ENCODE measurements at regions not wholly inside any gene's neighbourhood (a gene's known extent, or its start where the extent isn't known, plus 50 kb on each side); places are given as distances from the start of the nearest gene placed in this dataset.

DNA sequence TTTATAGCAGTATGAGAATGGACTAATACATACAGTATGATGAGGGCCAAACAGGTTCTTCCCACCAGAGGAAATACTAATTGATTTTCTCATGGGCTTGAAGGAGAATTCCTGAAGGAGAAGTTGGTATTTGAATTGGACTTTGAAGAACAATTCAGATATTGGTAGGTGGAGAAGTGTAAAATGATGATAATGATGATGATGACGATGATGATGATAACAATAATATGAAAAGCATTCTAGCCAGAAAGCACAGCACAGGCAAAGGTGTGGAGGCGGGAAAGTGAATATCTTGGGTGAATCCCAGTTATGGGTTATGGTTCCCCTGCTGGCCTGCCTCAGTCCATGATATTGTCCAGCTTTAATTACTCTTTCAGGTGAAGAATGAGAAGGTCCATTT, 562.4 kb upstream of the SALL1 start:
- DNase-seq (ENCODE audit: low read depth, low spot score) (no peak), ATAC-seq (no peak)
- POLR2A ChIA-PET, result no interaction called here
- Histone ChIP-seq H4K20me1 (ENCODE audit: insufficient read depth) (no peaks in the 10 kb centered on the region), H3K79me2 (ENCODE audit: insufficient read depth, low read length) (no peaks in the 10 kb centered on the region), H3K27ac (ENCODE audit: low read depth, low read length) (no peak overlapping the region), H3K27me3 (ENCODE audit: insufficient read depth, low read length) (no peaks in the 10 kb centered on the region), H3K4me3 (replicated peaks in 1 of 2; ENCODE audit: low read depth in 1 of 2, low read length in 2 of 2) (no peak overlapping the region), H3K9me3 (ENCODE audit: control insufficient read depth in 1 of 2, insufficient read depth in 1 of 2, low read depth in 1 of 2, low read length in 2 of 2) (peaks cover 5 to 18% of the 10 kb centered on the region in 2 experiments; a peak in 2 of 4 replicates), H3K4me1 (ENCODE audit: control insufficient read depth in 1 of 2, insufficient read depth in 2 of 2, low read length in 2 of 2) (no peaks in the 10 kb centered on the region), H3K36me3 (ENCODE audit: control insufficient read depth in 1 of 2, insufficient read depth in 2 of 2, low read length in 2 of 2) (no peaks in the 10 kb centered on the region), H3K9ac (ENCODE audit: low read length) (no peak overlapping the region), H3K9me2 (ENCODE audit: insufficient read depth) (no peaks in the 10 kb centered on the region), H3K4me2 (ENCODE audit: low read length) (no peak overlapping the region), H2AFZ (ENCODE audit: low read depth, low read length, poor library complexity, severe bottlenecking) (no peak overlapping the region)
- intact Hi-C loops (cut with micrococcal nuclease), result no loop called here
- CTCF ChIA-PET, result no interaction called here
- BruUV-seq (replicated peaks), result no TSS peak
- no peak for TF ChIP-seq CEBPB (IDR thresholded peaks at IDR 0.05; ENCODE audit: low read depth)
- no peak for TF ChIP-seq SIN3A (IDR thresholded peaks at IDR 0.05; ENCODE audit: low read depth)
- no peak for TF ChIP-seq CBX3 (IDR thresholded peaks at IDR 0.05; ENCODE audit: low read depth)
- TF ChIP-seq FOSL1 (IDR thresholded peaks at IDR 0.05; ENCODE audit: low read depth), result no peak
- TF ChIP-seq ELF1 (IDR thresholded peaks at IDR 0.05; ENCODE audit: borderline replicate concordance, low read depth), result no peak
- TF ChIP-seq EGR1 (IDR thresholded peaks at IDR 0.05; ENCODE audit: low read depth), result no peak
- no peak for TF ChIP-seq JUND (IDR thresholded peaks at IDR 0.05)
- TF ChIP-seq EZH2 (IDR thresholded peaks at IDR 0.05), result no peak
- TF ChIP-seq REST (IDR thresholded peaks at IDR 0.05; ENCODE audit: low read depth), result no peak
- TF ChIP-seq, protein P1, sequence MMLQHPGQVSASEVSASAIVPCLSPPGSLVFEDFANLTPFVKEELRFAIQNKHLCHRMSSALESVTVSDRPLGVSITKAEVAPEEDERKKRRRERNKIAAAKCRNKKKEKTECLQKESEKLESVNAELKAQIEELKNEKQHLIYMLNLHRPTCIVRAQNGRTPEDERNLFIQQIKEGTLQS (IDR thresholded peaks at IDR 0.05), result no peak
- no peak for TF ChIP-seq SRF (IDR thresholded peaks at IDR 0.05; ENCODE audit: low read depth)
- no peak for TF ChIP-seq RAD21 (IDR thresholded peaks at IDR 0.05; ENCODE audit: low read depth)
- TF ChIP-seq MAX (IDR thresholded peaks at IDR 0.05), result no peak
- no peak for TF ChIP-seq POLR2AphosphoS5 (IDR thresholded peaks at IDR 0.05; ENCODE audit: low read depth, low read length)
- TF ChIP-seq, protein P2, sequence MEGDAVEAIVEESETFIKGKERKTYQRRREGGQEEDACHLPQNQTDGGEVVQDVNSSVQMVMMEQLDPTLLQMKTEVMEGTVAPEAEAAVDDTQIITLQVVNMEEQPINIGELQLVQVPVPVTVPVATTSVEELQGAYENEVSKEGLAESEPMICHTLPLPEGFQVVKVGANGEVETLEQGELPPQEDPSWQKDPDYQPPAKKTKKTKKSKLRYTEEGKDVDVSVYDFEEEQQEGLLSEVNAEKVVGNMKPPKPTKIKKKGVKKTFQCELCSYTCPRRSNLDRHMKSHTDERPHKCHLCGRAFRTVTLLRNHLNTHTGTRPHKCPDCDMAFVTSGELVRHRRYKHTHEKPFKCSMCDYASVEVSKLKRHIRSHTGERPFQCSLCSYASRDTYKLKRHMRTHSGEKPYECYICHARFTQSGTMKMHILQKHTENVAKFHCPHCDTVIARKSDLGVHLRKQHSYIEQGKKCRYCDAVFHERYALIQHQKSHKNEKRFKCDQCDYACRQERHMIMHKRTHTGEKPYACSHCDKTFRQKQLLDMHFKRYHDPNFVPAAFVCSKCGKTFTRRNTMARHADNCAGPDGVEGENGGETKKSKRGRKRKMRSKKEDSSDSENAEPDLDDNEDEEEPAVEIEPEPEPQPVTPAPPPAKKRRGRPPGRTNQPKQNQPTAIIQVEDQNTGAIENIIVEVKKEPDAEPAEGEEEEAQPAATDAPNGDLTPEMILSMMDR (IDR thresholded peaks at IDR 0.05 in 2 of 3, conservative IDR thresholded peaks at IDR 0.05 in 1 of 3; ENCODE audit: borderline replicate concordance in 1 of 3, insufficient read depth in 1 of 3, low read depth in 2 of 3, low read length in 2 of 3), result no peak
- no peak for TF ChIP-seq POLR2A (IDR thresholded peaks at IDR 0.05; ENCODE audit: borderline replicate concordance, extremely low read depth, insufficient read depth, insufficient read length)
- no peak for TF ChIP-seq TCF7L2 (IDR thresholded peaks at IDR 0.05; ENCODE audit: borderline replicate concordance, extremely low read depth, insufficient read depth, insufficient read length)
- RAD21 ChIA-PET (ENCODE audit: low non-redundant PET in 1 of 2, low total read pairs in 2 of 2, uncharacterized antibody in 2 of 2, unreplicated experiment in 2 of 2), result no interaction called here
